22Rv1 (cell line): ENCODE measurements at regions not wholly inside any gene's neighbourhood (a gene's known extent, or its start where the extent isn't known, plus 50 kb on each side); places are given as distances from the start of the nearest gene placed in this dataset.

Source experiments
- ZFX ChIP-seq: fragments of 450-650 bp; IDR thresholded peaks from 2 replicates; pipeline ENCODE4 v1.6.1; 2017; ENCODE audit warnings: antibody characterized with exemption, borderline replicate concordance
- TF ChIP-seq, protein P1 (sequence below): fragments of 450-650 bp; IDR thresholded peaks from 2 replicates; pipeline ENCODE4 v1.5.1; 2017; ENCODE audit warnings: mild to moderate bottlenecking

DNA sequence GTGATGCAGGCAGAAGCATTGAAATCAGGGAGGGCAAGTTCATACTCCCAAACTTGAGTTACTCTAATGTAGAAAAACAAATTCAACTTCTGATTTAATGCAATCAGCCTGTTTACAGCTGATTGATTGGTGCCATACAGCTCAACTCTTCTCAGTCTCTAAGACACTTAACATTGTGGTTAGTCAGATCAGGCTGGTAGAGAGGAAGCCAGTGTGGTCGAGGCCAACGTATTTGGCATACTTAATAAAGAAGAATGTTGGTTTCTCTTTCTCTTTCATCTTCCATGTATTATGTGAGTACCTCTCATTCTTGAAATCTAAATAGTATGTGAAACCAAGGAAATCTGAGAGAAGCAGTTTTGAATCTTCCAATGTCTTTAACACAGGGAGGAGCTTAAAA lies 255.0 kb upstream of the SLITRK1 start:
- TF ChIP-seq, protein P1, sequence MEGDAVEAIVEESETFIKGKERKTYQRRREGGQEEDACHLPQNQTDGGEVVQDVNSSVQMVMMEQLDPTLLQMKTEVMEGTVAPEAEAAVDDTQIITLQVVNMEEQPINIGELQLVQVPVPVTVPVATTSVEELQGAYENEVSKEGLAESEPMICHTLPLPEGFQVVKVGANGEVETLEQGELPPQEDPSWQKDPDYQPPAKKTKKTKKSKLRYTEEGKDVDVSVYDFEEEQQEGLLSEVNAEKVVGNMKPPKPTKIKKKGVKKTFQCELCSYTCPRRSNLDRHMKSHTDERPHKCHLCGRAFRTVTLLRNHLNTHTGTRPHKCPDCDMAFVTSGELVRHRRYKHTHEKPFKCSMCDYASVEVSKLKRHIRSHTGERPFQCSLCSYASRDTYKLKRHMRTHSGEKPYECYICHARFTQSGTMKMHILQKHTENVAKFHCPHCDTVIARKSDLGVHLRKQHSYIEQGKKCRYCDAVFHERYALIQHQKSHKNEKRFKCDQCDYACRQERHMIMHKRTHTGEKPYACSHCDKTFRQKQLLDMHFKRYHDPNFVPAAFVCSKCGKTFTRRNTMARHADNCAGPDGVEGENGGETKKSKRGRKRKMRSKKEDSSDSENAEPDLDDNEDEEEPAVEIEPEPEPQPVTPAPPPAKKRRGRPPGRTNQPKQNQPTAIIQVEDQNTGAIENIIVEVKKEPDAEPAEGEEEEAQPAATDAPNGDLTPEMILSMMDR, result no peak
- TF ChIP-seq ZFX, result no peak
